CD4-positive, alpha-beta T cell treated with Interleukin-10 for 1 hour (primary cell): ENCODE measurements at regions not wholly inside any gene's neighbourhood (a gene's known extent, or its start where the extent isn't known, plus 50 kb on each side); places are given as distances from the start of the nearest gene placed in this dataset.
"Not testable (repeated sequence)": the region's sequence is repeated elsewhere in the genome, so short reads cannot be mapped to it uniquely, and the experiment has no call there.

ENCODE experiments used
- DNase-seq: peaks from one replicate; pipeline ENCODE4 v3.0.0-alpha.2; 2020

- no peak for DNase-seq
These were observed 447.3 kb upstream of the KCNMB2 start for GRCh38 chr3:178088963-178089362.

- no peak for DNase-seq
These were observed 445.3 kb upstream of the KCNMB2 start for GRCh38 chr3:178090899-178091298.

- no peak for DNase-seq
These were observed 440.7 kb upstream of the KCNMB2 start for GRCh38 chr3:178095522-178095921.

- no peak for DNase-seq
These were observed 439.3 kb upstream of the KCNMB2 start for GRCh38 chr3:178096955-178097354.

- no peak for DNase-seq
These were observed 438.7 kb upstream of the KCNMB2 start for GRCh38 chr3:178097576-178097975.

GRCh38 chr3:178099274-178099673, 437.0 kb upstream of the KCNMB2 start:
- no peak for DNase-seq

- DNase-seq = no peak
These were observed 436.4 kb upstream of the KCNMB2 start for GRCh38 chr3:178099862-178100261.

GRCh38 chr3:178100908-178101307, 435.3 kb upstream of the KCNMB2 start:
- no peak for DNase-seq

GRCh38 chr3:178103140-178103539, 433.1 kb upstream of the KCNMB2 start:
- no peak for DNase-seq

- DNase-seq = no peak
These were observed 428.4 kb upstream of the KCNMB2 start for GRCh38 chr3:178107804-178108203.

GRCh38 chr3:178109691-178110090, 426.5 kb upstream of the KCNMB2 start:
- no peak for DNase-seq

GRCh38 chr3:178112134-178112533, 424.1 kb upstream of the KCNMB2 start:
- no peak for DNase-seq

GRCh38 chr3:178112552-178112951, 423.7 kb upstream of the KCNMB2 start:
- DNase-seq = not testable (repeated sequence)

- no peak for DNase-seq
These were observed 418.6 kb upstream of the KCNMB2 start for GRCh38 chr3:178117641-178118040.

- DNase-seq = not testable (repeated sequence)
These were observed 416.5 kb upstream of the KCNMB2 start for GRCh38 chr3:178119608-178120295.

GRCh38 chr3:178120367-178120766, 415.9 kb upstream of the KCNMB2 start:
- DNase-seq = no peak

GRCh38 chr3:178126686-178127085, 409.6 kb upstream of the KCNMB2 start:
- no peak for DNase-seq

GRCh38 chr3:178127221-178127620, 409.0 kb upstream of the KCNMB2 start:
- DNase-seq = no peak

GRCh38 chr3:178129109-178129508, 407.1 kb upstream of the KCNMB2 start:
- DNase-seq = no peak

- DNase-seq = no peak
These were observed 404.4 kb upstream of the KCNMB2 start for GRCh38 chr3:178131801-178132200.

- no peak for DNase-seq
These were observed 399.0 kb upstream of the KCNMB2 start for GRCh38 chr3:178137206-178137605.

GRCh38 chr3:178137831-178138230, 398.4 kb upstream of the KCNMB2 start:
- no peak for DNase-seq

- DNase-seq = no peak
These were observed 397.1 kb upstream of the KCNMB2 start for GRCh38 chr3:178139116-178139515.

GRCh38 chr3:178140531-178141304, 395.5 kb upstream of the KCNMB2 start:
- no peak for DNase-seq

GRCh38 chr3:178141305-178141684, 394.9 kb upstream of the KCNMB2 start:
- DNase-seq = not testable (repeated sequence)
